AG09319 (cell line): ENCODE measurements at regions not wholly inside any gene's neighbourhood (a gene's known extent, or its start where the extent isn't known, plus 50 kb on each side); places are given as distances from the start of the nearest gene placed in this dataset.

Source experiments
- DNase-seq: peaks from one replicate; pipeline ENCODE4 v3.0.0-alpha.2; 2010; ENCODE audit warnings: low read depth; ENCODE audit errors: extremely low read depth
- TF ChIP-seq, protein P1 (sequence below): IDR thresholded peaks from 2 replicates; pipeline ENCODE4 v1.5.1; 2011; ENCODE audit warnings: low read depth, mild to moderate bottlenecking, inconsistent platforms, low read length, moderate library complexity

DNA sequence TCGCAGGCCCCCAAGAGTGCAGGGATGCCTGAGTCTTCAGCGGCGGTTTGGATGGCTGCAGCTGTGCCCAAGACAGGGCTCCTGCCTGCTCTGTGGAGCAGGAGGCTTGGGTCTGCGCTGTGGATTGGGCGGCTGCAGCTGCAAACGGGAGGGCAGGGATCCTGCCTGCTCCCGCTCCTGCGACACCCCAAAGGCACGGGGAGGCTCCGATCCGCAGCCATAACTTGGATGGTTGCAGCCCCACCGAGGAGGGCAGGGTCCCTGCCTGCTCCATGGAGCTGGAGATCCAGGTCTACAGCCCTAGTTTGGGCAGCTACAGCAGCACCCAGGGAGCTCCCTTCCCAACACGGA is 898.8 kb upstream of the NEGR1 start:
- TF ChIP-seq, protein P1, sequence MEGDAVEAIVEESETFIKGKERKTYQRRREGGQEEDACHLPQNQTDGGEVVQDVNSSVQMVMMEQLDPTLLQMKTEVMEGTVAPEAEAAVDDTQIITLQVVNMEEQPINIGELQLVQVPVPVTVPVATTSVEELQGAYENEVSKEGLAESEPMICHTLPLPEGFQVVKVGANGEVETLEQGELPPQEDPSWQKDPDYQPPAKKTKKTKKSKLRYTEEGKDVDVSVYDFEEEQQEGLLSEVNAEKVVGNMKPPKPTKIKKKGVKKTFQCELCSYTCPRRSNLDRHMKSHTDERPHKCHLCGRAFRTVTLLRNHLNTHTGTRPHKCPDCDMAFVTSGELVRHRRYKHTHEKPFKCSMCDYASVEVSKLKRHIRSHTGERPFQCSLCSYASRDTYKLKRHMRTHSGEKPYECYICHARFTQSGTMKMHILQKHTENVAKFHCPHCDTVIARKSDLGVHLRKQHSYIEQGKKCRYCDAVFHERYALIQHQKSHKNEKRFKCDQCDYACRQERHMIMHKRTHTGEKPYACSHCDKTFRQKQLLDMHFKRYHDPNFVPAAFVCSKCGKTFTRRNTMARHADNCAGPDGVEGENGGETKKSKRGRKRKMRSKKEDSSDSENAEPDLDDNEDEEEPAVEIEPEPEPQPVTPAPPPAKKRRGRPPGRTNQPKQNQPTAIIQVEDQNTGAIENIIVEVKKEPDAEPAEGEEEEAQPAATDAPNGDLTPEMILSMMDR = no peak
- no peak for DNase-seq

DNA sequence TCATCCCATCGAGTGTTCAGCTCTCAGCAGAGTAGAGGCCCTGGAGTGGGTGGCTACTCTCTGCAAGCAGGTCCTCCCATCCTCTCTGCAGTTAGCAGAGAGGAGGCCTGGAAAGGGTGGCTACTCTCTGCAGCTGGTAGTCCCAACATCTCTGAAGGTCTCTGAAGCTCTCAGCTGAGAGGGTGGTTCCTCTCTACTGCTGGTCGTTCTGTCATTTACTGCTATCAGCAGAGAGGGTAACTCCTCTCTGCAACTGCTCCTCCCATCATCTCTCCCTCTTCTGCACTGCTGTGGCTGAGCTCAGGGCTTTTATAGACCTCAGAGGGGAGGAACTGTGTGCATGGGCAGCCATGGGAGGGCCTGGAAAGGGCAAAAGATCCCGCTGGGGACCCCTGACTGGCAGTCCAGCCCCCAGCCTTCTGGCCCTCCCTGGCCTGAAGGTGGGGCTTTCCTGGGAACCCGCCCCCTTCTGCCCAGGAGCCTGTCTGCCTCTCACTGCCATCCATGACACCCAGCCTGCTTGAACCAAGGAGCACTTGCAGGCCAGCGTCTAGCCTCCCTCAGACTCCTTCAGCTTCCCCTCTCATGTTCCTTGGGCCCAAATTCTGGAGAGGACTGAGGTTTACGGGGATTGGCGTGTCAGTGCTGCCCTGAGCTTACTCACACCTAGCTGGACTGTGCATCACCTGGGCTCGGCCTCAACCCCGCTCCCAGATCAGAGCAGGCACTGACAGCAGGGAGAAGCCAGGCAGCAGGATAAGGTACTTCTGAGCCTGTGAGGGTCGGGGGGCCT is 898.3 kb upstream of the NEGR1 start:
- no peak for DNase-seq
- TF ChIP-seq, protein P1 = no peak

DNA sequence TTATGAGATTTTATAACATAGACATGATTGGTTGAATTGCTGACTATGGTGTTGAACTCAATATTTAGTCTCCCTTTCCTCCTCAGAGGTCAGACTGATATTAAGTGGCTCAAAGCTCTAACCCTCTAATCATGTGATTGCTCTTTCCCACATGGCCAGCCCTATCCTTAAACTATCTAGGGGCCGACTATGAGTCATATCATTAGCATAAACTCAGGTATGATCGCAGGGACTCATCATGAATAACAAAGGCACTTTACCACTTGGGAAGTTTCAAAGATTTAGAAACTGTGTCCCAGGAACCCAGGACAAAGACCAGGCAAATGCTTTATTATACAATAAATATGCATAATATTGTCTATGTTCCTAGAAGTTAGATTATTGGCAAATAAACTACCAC is 894.6 kb upstream of the NEGR1 start:
- DNase-seq = no peak
- TF ChIP-seq, protein P1 = no peak

DNA sequence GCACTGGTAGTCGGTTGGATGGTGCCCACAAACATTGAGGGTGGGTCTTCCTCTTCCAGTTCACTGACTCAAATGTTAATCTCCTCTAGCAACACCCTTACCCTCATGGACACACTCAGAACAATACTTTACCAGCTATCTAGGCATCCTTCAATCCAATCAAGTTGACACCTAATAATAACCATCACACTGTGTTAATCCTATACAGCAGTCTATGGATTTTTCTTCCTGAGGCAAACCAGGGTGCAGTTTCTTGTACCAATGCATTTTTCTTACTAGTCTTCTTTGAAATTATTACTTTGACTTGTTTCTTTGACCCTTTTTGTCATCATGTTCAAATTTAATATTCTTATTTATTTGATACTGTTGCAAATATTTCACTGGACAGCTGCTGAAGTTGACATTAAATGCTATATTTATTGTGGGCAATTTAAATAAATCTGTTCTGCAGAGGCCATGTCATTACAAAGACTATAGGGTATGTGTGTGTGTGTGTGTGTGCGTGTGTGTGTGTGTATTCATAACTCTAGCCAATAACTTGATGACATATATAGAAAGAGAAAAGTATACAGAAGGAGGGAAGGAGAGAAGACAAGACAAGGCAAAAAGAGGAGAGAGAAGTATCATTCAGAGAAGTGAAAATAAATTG is 884.8 kb upstream of the NEGR1 start:
- DNase-seq = no peak
- TF ChIP-seq, protein P1 = no peak

DNA sequence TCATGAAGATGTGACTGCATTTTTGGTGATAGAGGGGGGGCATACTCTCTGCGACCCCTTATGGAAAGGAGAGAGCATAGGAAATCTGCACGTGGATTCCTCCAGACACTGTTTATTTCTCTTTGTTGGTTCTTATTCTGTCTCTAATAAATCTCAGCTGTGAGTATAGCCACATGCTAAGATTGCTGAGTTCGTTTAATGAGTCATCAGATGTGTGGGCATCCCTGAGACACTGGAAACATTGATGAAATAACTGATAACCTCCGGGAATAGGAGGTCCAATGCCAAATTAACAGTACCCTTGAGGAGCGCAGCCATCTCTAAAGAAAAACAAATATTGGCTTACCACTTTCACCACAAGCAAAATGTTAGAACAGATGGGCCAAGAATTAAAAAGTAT is 880.2 kb upstream of the NEGR1 start:
- TF ChIP-seq, protein P1 = no peak
- DNase-seq = no peak

DNA sequence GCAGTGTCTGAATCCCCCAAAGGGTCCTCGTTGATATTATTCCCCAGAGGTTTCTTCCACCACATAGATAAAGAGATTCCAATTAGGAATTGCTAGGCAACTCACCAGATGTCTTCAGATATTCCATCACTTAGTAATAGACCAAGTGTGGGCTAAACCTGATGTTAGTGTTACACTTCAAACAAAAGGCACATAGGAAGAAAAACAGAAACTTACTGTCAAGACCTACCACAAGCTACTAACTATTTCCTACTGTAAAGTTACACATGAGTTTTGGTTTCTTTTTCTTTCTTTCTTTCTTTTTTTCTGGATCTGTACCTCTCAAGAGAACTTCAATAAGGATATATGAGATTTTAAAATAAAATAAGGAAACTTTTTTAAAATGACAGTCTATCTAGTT is 879.1 kb upstream of the NEGR1 start:
- no peak for DNase-seq
- TF ChIP-seq, protein P1 = no peak

DNA sequence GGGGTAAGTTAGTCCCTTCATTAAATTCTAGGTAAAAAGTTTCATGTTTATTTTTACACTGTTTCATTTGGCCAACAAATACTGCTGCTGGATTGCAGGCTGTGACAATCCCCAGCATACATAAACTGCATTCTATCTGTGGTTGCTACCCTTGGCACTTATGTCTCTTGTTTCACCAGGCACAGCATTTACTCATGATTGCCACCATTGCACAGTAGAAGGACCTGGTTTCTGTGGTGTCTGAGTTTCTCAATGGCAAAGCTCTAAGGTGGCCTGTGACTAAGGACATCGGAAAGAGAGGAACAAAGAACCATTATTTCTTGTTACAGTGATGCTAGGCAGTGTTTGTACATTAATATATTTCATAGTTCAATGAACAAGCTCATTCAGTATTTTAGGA is 878.4 kb upstream of the NEGR1 start:
- TF ChIP-seq, protein P1 = no peak
- no peak for DNase-seq
